Smooth muscle cell (in vitro differentiated cells): ENCODE measurements at regions not wholly inside any gene's neighbourhood (a gene's known extent, or its start where the extent isn't known, plus 50 kb on each side); places are given as distances from the start of the nearest gene placed in this dataset.
"Not testable (repeated sequence)": the region's sequence is repeated elsewhere in the genome, so short reads cannot be mapped to it uniquely, and the experiment has no call there.

Experiments
- DNase-seq: peaks from one replicate; lab custom pipeline; 2025; ENCODE audit not compliant: unreplicated experiment; lab: John Stamatoyannopoulos, UW
- H2AFZ ChIP-seq: fragments of 200-600 bp; sonication (generic); 2 replicates; pipeline ENCODE4 v1.6.0; 2016; ENCODE audit warnings: antibody characterized with exemption, low read depth, mild to moderate bottlenecking
- H3F3A ChIP-seq: fragments of 200-600 bp; sonication (generic); 2 replicates; pipeline ENCODE4 v1.6.0; 2017; ENCODE audit warnings: antibody characterized with exemption, low read depth
- H3K27ac ChIP-seq: fragments of 200-600 bp; sonication (generic); 2 replicates; pipeline ENCODE4 v1.5.1; 2016; ENCODE audit warnings: low read depth, mild to moderate bottlenecking
- H3K27me3 ChIP-seq: fragments of 200-600 bp; sonication (generic); 2 replicates; pipeline ENCODE4 v1.6.1; 2016; ENCODE audit warnings: low read depth, mild to moderate bottlenecking
- H3K36me3 ChIP-seq: fragments of 200-600 bp; sonication (generic); 2 replicates; pipeline ENCODE4 v1.5.1; 2016; ENCODE audit warnings: low read depth
- H3K4me1 ChIP-seq: fragments of 200-600 bp; sonication (generic); 2 replicates; pipeline ENCODE4 v1.5.1; 2016; ENCODE audit warnings: low read depth
- H3K4me2 ChIP-seq: fragments of 200-600 bp; sonication (generic); 2 replicates; pipeline ENCODE4 v1.6.0; 2016; ENCODE audit warnings: mild to moderate bottlenecking
- H3K4me3 ChIP-seq: fragments of 200-600 bp; sonication (generic); 2 replicates; pipeline ENCODE4 v1.5.1; 2016; ENCODE audit warnings: mild to moderate bottlenecking
- H3K79me2 ChIP-seq: fragments of 200-600 bp; sonication (generic); 2 replicates; pipeline ENCODE4 v1.6.0; 2016; ENCODE audit warnings: low read depth, mild to moderate bottlenecking
- H3K9ac ChIP-seq: fragments of 200-600 bp; sonication (generic); 2 replicates; pipeline ENCODE4 v1.6.0; 2016; ENCODE audit warnings: low read depth
- H3K9me3 ChIP-seq: fragments of 200-600 bp; sonication (generic); replicated peaks from 2 replicates; pipeline ENCODE4 v1.5.1; 2016; ENCODE audit warnings: low read depth
- H4K20me1 ChIP-seq: fragments of 200-600 bp; sonication (generic); 2 replicates; pipeline ENCODE4 v1.6.0; 2016; ENCODE audit warnings: low read depth
- WGBS: methylation state at CpG from one replicate; pipeline ENCODE4 v1.1.7; 2016; ENCODE audit warnings: low lambda C conversion rate; 5-methylcytosine and 5-hydroxymethylcytosine counted together
- TF ChIP-seq, protein P1 (sequence below): fragments of 200-600 bp; sonication (generic); IDR thresholded peaks from 2 replicates; pipeline ENCODE4 v1.5.1; 2017; ENCODE audit warnings: borderline replicate concordance, mild to moderate bottlenecking, antibody characterized with exemption; ENCODE audit not compliant: insufficient read depth, poor library complexity, severe bottlenecking

GRCh38 chr2:44067012-44067790, 71.4 kb upstream of the LRPPRC start:
- not testable (repeated sequence) for H3K9ac ChIP-seq, H3K4me3 ChIP-seq, H3F3A ChIP-seq, H3K27me3 ChIP-seq, H3K9me3 ChIP-seq, H3K4me1 ChIP-seq, DNase-seq, H3K36me3 ChIP-seq, H4K20me1 ChIP-seq, H2AFZ ChIP-seq, H3K79me2 ChIP-seq, H3K4me2 ChIP-seq, H3K27ac ChIP-seq
- WGBS: 86% methylated on average over 11 of the region's 57 CpGs

DNA sequence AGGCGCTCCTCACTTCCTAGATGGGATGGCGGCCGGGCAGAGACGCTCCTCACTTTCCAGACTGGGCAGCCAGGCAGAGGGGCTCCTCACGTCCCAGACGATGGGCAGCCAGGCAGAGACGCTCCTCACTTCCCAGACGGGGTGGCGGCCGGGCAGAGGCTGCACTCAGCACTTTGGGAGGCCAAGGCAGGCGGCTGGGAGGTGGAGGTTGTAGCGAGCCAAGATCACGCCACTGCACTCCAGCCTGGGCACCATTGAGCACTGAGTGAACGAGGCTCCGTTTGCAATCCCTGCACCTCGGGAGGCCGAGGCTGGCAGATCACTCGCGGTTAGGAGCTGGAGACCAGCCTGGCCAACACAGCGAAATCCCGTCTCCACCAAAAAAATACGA, 72.0 kb upstream of the LRPPRC start:
- not testable (repeated sequence) for H3K36me3 ChIP-seq, H3K4me1 ChIP-seq, DNase-seq, H3K9ac ChIP-seq, H3K4me3 ChIP-seq, H3K79me2 ChIP-seq, H3K27ac ChIP-seq, H3F3A ChIP-seq, H3K4me2 ChIP-seq, H2AFZ ChIP-seq, H4K20me1 ChIP-seq, H3K9me3 ChIP-seq, H3K27me3 ChIP-seq
- 97% methylated on average over 8 of the region's 22 CpGs for WGBS

DNA sequence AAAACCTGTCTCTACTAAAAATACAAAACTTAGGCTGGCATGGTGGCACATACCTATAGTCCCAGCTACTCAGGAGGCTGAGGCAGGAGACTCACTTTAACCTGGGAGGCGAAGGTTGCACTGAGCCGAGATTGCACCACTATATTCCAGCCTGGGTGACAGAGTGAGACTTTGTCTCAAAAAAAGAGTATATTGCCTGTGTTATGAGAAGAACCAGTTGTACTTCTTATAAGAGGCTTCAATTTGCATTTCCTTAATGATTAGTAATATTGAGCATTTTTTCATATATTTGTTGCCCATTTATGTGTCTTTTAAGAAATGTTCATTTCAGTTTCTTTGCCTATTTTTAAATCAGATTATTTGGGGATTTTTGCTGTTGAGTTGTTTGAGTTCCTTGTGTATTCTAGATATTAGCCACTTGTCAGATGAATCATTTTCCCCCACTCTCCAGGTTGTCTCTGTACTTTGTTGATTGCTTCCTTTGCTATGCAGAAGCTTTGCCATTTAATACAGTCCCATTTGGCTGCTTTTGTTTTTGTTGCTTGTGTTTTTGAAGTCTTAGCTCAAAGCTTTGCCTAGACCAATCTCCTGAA, 75.8 kb upstream of the LRPPRC start:
- no peaks in the 10 kb centered on the region for H3K79me2 ChIP-seq
- no peaks in the 10 kb centered on the region for H3F3A ChIP-seq
- H3K4me1 ChIP-seq: no peaks in the 10 kb centered on the region
- H3K36me3 ChIP-seq: no peaks in the 10 kb centered on the region
- H3K9ac ChIP-seq: no peak overlapping the region
- no peak overlapping the region for H3K4me3 ChIP-seq
- H3K27me3 ChIP-seq: no peaks in the 10 kb centered on the region
- 48% methylated on average over 2 of the region's 2 CpGs for WGBS
- H3K27ac ChIP-seq: no peak overlapping the region
- TF ChIP-seq, protein P1, sequence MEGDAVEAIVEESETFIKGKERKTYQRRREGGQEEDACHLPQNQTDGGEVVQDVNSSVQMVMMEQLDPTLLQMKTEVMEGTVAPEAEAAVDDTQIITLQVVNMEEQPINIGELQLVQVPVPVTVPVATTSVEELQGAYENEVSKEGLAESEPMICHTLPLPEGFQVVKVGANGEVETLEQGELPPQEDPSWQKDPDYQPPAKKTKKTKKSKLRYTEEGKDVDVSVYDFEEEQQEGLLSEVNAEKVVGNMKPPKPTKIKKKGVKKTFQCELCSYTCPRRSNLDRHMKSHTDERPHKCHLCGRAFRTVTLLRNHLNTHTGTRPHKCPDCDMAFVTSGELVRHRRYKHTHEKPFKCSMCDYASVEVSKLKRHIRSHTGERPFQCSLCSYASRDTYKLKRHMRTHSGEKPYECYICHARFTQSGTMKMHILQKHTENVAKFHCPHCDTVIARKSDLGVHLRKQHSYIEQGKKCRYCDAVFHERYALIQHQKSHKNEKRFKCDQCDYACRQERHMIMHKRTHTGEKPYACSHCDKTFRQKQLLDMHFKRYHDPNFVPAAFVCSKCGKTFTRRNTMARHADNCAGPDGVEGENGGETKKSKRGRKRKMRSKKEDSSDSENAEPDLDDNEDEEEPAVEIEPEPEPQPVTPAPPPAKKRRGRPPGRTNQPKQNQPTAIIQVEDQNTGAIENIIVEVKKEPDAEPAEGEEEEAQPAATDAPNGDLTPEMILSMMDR: no peak
- no peak overlapping the region for H3K4me2 ChIP-seq
- no peaks in the 10 kb centered on the region for H4K20me1 ChIP-seq
- DNase-seq: no peak
- H2AFZ ChIP-seq: no peak overlapping the region
- H3K9me3 ChIP-seq: no peaks in the 10 kb centered on the region

DNA sequence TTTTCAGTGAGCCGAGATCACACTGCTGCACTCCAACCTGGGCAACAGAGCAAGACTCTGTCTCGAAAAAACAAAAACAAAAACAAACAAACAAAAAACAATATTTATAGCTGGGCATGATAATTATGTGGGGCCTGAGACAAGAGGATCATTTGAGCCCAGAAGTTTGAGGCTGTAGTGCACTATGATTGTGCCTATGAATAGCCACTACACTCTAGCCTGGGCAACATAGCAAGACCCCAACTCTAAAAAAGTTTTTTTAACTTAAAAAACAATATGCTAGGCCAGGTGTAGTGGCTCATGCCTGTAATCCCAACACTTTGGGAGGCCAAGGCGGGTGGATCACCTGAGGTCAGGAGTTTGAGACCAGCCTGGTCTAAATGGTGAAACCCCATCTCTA, 77.9 kb upstream of the LRPPRC start:
- H3K27ac ChIP-seq, H3K36me3 ChIP-seq, H3K27me3 ChIP-seq, H3K9ac ChIP-seq, H4K20me1 ChIP-seq, H3K4me1 ChIP-seq, H3K4me3 ChIP-seq, H3K9me3 ChIP-seq, H3F3A ChIP-seq, H2AFZ ChIP-seq, H3K79me2 ChIP-seq, DNase-seq, H3K4me2 ChIP-seq: not testable (repeated sequence)
- 92% methylated on average over 3 of the region's 3 CpGs for WGBS

- not testable (repeated sequence) for H3K4me2 ChIP-seq, H3K9ac ChIP-seq, H3F3A ChIP-seq, H3K36me3 ChIP-seq, DNase-seq, H3K27me3 ChIP-seq, H3K27ac ChIP-seq, H3K79me2 ChIP-seq, H2AFZ ChIP-seq, H3K4me1 ChIP-seq, H4K20me1 ChIP-seq, H3K4me3 ChIP-seq, H3K9me3 ChIP-seq
- WGBS: 82% methylated on average over 10 of the region's 10 CpGs
Measured at GRCh38 chr2:44074795-44075194, 79.0 kb upstream of the LRPPRC start.
